ENCODE measurements at regions not wholly inside any gene's neighbourhood (a gene's known extent, or its start where the extent isn't known, plus 50 kb on each side); places are given as distances from the start of the nearest gene placed in this dataset.

- Mint-ChIP-seq H3K4me3 (no peak overlapping the region), H3K27me3 (ENCODE audit: low read depth) (no peaks in the 10 kb centered on the region), H3K27ac (peak overlapping the region; percentile 74 to 81 (median 79))
Observed at GRCh38 chr18:45526114-45526841, 89.0 kb upstream of the SLC14A2 start.

GRCh38 chr18:45527891-45528290 lies 87.4 kb upstream of the SLC14A2 start:
- Mint-ChIP-seq H3K36me3 (ENCODE audit: low read depth) (no peaks in the 10 kb centered on the region), H3K9me3 (peaks cover 4% of the 10 kb centered on the region), H3K4me1 (peaks cover 29% of the 10 kb centered on the region), H3K27me3 (ENCODE audit: low read depth) (no peaks in the 10 kb centered on the region), H3K4me3 (no peak overlapping the region), H3K27ac (peak overlapping the region in 2 of 3 experiments; percentile 19 to 41)
- TF ChIP-seq CTCF (IDR thresholded peaks at IDR 0.05; ENCODE audit: unreplicated experiment in 3 of 3): no peak

More at GRCh38 chr18:45526114-45526841, 89.0 kb upstream of the SLC14A2 start:
- Mint-ChIP-seq H3K36me3 (ENCODE audit: low read depth) (no peaks in the 10 kb centered on the region), H3K4me1 (peaks cover 45% of the 10 kb centered on the region), H3K9me3 (no peaks in the 10 kb centered on the region)
- TF ChIP-seq CTCF (IDR thresholded peaks at IDR 0.05; ENCODE audit: unreplicated experiment in 3 of 3): peak; percentile 40 to 58 (median 44)

- peaks cover 11% of the 10 kb centered on the region for H3K9me3 Mint-ChIP-seq
- peak overlapping the region in 2 of 3 experiments; percentile 19 to 47 for H3K27ac Mint-ChIP-seq
- peaks cover 6% of the 10 kb centered on the region for H3K36me3 Mint-ChIP-seq (ENCODE audit: low read depth)
- H3K27me3 Mint-ChIP-seq (ENCODE audit: low read depth): no peaks in the 10 kb centered on the region
- no peak overlapping the region for H3K4me3 Mint-ChIP-seq
- TF ChIP-seq CTCF (IDR thresholded peaks at IDR 0.05; ENCODE audit: unreplicated experiment in 3 of 3): no peak
- H3K4me1 Mint-ChIP-seq: peaks cover 25% of the 10 kb centered on the region
Observed at GRCh38 chr18:45528712-45529336, 86.5 kb upstream of the SLC14A2 start.

- Mint-ChIP-seq H3K27ac (peak overlapping the region in 2 of 3 experiments; percentile 89 to 99), H3K9me3 (peaks cover 27% of the 10 kb centered on the region), H3K36me3 (ENCODE audit: low read depth) (peaks cover 17% of the 10 kb centered on the region), H3K4me1 (peaks cover 28% of the 10 kb centered on the region), H3K27me3 (ENCODE audit: low read depth) (peaks cover 4% of the 10 kb centered on the region), H3K4me3 (no peak overlapping the region)
- no peak for TF ChIP-seq CTCF (IDR thresholded peaks at IDR 0.05; ENCODE audit: unreplicated experiment in 3 of 3)
Observed at GRCh38 chr18:45538444-45538843, 76.8 kb upstream of the SLC14A2 start.

GRCh38 chr18:45539491-45539891 lies 75.8 kb upstream of the SLC14A2 start:
- Mint-ChIP-seq H3K27me3 (ENCODE audit: low read depth) (peaks cover 4% of the 10 kb centered on the region), H3K36me3 (ENCODE audit: low read depth) (peaks cover 13% of the 10 kb centered on the region), H3K27ac (peak overlapping the region; percentile 89 to 99 (median 94)), H3K4me1 (peaks cover 28% of the 10 kb centered on the region), H3K9me3 (peaks cover 23% of the 10 kb centered on the region), H3K4me3 (no peak overlapping the region)
- no peak for TF ChIP-seq CTCF (IDR thresholded peaks at IDR 0.05; ENCODE audit: unreplicated experiment in 3 of 3)

Measured in nephron (organoid).